GM21390 (cell line): ENCODE measurements at regions not wholly inside any gene's neighbourhood (a gene's known extent, or its start where the extent isn't known, plus 50 kb on each side); places are given as distances from the start of the nearest gene placed in this dataset.

Experiments
- ATAC-seq: cut with Tn5 transposase; IDR thresholded peaks from one replicate; pipeline ENCODE4 v1.9.1; 2021; ENCODE audit not compliant: unreplicated experiment

GRCh38 chr7:21214657-21215056 is 213.2 kb upstream of the SP4 start:
- no peak for ATAC-seq

DNA sequence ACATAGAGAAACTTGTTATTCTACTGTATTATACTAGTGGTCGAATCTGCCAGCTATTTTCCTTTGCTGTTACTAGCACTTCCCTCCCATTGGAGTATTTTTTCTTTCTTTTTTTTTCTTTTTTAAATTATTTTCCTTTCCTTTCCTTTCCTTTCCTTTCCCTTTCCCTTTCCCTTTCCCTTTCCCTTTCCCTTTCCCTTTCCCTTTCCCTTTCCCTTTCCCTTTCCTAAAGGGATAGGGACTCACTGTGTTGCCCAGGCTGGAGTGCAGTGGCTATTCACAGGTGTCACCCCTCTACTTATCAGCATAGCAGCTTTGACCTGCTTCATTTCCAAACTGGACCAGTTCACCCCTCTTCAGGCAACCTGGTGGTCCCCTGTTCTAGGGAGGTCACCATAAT is 212.6 kb upstream of the SP4 start:
- no peak for ATAC-seq

GRCh38 chr7:21217365-21217764 is 210.5 kb upstream of the SP4 start:
- no peak for ATAC-seq

GRCh38 chr7:21218155-21218554 is 209.7 kb upstream of the SP4 start:
- ATAC-seq: no peak

DNA sequence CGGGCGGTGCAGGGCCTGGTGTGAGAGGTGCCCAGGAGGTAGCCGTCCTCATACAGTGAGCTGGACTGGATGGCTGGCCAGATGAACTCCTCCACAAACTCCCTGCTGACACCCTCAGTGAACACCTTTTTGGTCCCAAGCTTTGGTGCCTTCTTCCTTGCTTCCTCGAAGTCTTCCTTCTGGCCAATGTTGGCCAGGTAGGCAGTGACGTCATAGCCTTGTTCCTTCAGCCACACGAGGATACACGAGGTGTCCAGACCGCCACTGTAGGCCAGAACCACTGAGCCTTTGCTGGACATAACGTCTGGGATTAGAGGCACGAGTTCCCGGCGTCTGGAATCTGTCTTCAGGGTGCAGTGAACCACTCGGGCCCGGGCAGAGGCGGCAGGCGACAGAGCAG is 206.8 kb upstream of the SP4 start:
- ATAC-seq: no peak

DNA sequence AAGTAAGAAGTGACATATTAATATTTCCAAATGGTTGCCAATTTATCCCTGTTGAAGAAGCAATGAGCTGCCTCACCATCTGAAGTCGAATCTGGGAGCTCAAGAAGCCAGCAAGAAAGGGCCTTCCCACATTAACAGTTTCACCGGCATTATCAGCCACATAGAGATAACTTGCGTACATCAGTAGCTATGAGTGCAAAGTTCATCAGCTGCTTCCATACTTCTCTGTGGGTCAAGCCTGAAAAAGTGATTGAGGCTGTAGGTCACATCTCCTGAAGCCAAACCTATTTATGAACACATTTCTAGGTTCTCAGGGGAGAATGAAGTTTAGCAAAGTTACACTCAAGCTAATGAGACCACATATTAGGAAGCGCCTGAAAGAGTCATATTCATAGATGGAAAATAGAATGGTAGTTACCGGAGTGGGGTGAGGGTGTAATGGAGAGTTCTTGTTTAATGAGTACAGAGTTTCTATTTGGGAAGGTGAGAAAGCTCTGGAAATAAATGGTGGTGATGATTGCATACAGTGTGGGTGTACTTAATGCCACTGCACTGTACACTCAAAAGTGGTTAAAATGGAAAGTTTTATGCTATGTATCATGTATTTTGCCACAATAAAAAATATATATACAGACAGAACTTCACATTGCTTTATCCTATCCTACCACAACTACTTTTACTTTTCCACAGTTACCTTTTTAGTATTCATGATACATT is 189.3 kb upstream of the SP4 start:
- ATAC-seq: no peak

DNA sequence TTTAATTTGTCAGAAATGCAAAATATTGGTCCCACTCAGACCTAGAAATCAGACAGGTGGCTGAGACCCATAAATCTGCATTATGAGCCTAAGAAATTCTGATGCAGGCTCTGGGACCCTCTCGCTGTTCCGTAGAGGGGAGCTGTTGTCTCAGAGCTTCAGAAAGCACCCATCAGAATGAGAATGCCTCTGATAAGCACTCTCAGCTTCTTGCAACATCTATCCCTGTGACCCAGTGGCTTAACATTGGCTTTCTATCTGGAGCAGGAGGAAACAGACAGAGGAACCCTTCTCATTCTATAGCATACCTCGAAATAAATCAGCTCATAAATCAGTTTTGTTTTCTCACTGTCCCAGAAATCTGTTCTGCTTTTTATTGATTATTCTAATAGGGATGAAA is 184.6 kb upstream of the SP4 start:
- ATAC-seq: no peak

DNA sequence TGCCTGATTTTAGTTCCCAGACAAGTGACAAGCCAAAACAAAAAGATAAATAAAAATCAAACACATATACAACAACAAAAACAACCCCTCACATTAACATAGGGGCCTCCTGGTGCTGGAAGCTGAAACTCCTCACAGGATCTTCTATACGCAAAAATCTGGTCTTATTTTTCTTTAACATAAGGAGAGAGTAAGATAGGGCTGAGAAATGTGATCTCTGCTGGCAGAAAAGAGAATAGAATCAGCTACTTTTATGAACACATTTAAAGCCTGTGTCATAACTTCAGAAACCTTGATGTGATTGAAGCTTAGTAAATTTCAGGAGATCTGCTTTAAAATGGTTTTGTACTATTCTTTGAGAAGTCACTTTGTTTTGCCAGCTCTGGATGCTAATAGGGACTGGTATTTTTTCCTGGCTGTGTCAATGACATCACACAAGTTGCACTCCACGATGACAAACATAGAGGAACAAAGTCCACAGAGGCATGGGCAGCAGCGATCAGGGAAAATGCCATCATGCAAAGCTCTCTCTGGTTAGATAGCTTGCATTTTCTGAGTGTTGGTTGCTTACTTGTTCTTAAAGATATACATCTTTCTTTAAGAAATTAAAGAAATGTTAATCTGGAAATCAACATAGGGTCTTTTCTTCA is 176.6 kb upstream of the SP4 start:
- ATAC-seq: no peak

- ATAC-seq: no peak
Measured at GRCh38 chr7:21253740-21254687, 173.9 kb upstream of the SP4 start.

GRCh38 chr7:21256310-21256877 is 171.5 kb upstream of the SP4 start:
- ATAC-seq: no peak

DNA sequence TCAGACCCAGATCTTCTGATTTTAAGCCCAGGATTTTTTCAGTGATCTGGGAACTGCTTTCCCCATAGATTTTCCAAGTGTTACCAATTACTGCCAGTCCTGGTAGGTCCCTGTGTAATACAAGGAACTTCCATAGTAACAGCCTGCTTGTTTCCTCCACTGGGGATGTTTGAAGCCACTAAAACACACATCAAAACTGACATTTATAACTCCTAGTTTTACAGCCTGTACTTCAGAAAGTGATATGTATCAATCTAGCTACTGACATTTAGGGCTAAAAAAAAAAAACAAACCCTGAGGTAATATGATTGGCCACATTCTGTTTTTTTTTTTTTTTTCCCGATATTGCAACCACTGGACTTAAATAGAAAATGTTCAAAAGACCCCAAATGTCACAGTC is 166.9 kb upstream of the SP4 start:
- no peak for ATAC-seq

GRCh38 chr7:21261627-21262594 is 166.0 kb upstream of the SP4 start:
- peak; percentile 89 for ATAC-seq

DNA sequence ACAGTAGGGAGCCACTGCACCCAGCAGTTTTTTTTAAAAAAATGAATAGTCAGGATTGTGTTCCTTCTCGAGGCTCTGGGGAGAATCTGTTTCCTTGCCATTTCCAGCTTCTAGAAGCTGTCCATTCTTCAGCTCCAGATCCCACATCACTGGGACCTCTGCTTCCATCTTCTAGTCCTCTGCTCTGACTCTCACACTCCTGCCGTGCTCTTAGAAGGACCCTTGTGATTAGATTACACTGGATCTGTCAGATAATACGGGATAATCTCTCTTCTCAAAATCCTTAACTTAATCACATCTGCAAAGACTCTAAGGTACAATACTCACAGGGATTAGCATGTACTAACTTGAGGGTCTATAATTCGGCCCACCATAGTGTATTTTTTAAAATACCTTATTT is 158.9 kb upstream of the SP4 start:
- ATAC-seq: no peak

GRCh38 chr7:21276471-21277035 is 151.3 kb upstream of the SP4 start:
- no peak for ATAC-seq

DNA sequence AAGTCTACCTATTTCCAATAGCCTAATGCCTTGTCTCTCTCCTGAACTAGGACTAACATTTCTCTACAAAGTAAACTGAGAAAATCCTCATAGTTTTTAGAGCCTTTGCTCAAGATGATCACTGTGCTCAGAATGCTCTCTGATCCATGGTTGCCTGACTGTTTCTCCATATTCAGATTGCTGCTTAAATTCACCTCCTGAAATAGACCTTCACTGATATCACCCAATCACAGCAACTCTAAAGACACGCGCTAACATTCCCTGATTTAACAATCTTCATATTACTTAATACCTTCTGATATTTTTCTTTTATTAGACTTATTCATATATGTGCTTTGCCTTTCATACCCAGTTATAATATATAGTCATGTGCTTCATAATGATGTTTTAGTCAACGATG is 148.9 kb upstream of the SP4 start:
- no peak for ATAC-seq

GRCh38 chr7:21281193-21281592 is 146.7 kb upstream of the SP4 start:
- no peak for ATAC-seq

DNA sequence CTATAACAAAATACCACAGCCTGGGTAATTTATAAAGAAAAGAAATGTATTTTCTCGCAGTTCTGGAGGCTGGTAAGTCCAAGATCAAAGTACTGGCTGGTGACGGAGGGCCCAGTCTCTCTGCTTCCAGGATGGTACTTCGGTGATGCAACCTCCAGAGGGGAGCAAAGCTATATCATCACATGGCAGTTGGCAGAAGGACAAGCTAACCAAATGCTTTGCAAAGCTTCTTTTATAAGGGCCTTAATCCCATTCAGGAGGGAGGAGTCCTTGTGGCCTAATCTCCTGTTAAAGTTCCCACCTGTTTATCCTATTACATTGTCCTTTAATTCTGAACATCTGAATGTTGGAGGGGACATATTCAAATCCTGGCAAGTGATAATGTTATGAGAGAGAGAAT is 134.1 kb upstream of the SP4 start:
- ATAC-seq: no peak

- no peak for ATAC-seq
Measured at GRCh38 chr7:21299766-21300165, 128.1 kb upstream of the SP4 start.

DNA sequence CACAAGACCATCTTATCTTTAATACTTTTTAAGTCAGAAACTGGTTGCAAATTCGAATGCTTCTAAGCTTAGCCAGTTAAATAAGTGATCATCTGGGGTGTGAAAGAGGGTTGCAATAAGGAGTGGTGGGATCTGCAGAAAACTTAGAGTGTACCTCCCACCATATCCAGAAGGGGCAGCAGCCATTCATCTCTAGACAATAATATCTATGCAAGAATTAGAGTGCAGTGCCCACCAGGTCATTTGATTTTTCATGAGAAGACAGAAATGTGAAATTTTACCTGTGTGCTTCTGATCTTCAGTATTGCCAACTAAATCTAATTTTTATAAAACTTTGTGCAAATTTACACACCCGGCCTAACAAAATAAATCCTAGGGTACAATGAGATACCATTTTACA is 127.2 kb upstream of the SP4 start:
- no peak for ATAC-seq

- no peak for ATAC-seq
Measured at GRCh38 chr7:21304808-21305375, 123.0 kb upstream of the SP4 start.
